ENCODE measurements at regions not wholly inside any gene's neighbourhood (a gene's known extent, or its start where the extent isn't known, plus 50 kb on each side); places are given as distances from the start of the nearest gene placed in this dataset.

GRCh38 chr4:3851881-3852280 is 85.7 kb downstream of the ADRA2C start:
- ChIA-PET POLR2A (no interaction called here), CTCF (interaction anchor here (0.8 kb wide), 1 partner anchor 10 kb away, joined by 3 read pairs; no protein-coding TSS in a partner anchor)
- peaks cover 0 to 63% (median 7%) of the 10 kb centered on the region in 5 experiments for H3K27me3 ChIP-seq (replicated peaks in 2 of 5; ENCODE audit: control insufficient read depth in 4 of 5, insufficient read depth in 5 of 5, low read length in 4 of 5)
- no peak overlapping the region for H3K4me3 ChIP-seq (ENCODE audit: control insufficient read depth in 1 of 7, extremely low read depth in 1 of 7, insufficient read depth in 4 of 7, low read depth in 2 of 7, low read length in 6 of 7)
- no peaks in the 10 kb centered on the region for H3K36me3 ChIP-seq (ENCODE audit: control insufficient read depth in 4 of 4, insufficient read depth in 4 of 4, low read length in 3 of 4)
- H3K27ac ChIP-seq (ENCODE audit: insufficient read depth in 1 of 2, low read depth in 1 of 2, low read length in 2 of 2, poor library complexity in 1 of 2, severe bottlenecking in 2 of 2) = no peak overlapping the region
- H3K4me1 ChIP-seq (ENCODE audit: control extremely low read depth in 1 of 4, control insufficient read depth in 4 of 4, insufficient read depth in 4 of 4, low read length in 3 of 4) = no peaks in the 10 kb centered on the region
- 77% methylated on average over 8 of the region's 10 CpGs for WGBS (ENCODE audit: insufficient coverage)
- H3K9me3 ChIP-seq (ENCODE audit: control extremely low read depth in 1 of 5, control insufficient read depth in 4 of 5, insufficient read depth in 2 of 5, low read depth in 1 of 5, low read length in 4 of 5) = peaks cover 0 to 20% (median 0%) of the 10 kb centered on the region in 5 experiments
- no peak for DNase-seq

DNA sequence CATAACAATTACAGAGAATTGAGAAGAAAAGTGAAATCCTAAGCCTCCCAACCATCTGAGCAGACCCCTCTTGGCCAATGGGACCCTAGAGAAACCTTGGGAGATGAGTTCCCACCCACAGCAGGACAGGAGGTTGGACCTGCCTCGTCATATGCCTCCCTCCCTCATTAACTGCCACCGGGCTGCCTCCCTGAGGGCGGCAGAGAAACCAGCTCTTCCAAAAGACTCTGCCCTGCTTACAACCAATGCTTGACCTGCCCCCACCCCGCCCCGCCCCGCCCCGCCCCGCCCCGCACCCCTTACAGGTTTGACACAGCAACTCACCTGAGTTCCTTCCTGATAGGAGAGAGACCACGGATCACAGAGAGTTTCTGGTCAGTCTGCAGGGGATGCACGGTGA is 86.1 kb downstream of the ADRA2C start:
- peaks cover 0 to 65% (median 7%) of the 10 kb centered on the region in 5 experiments for H3K27me3 ChIP-seq (replicated peaks in 2 of 5; ENCODE audit: control insufficient read depth in 4 of 5, insufficient read depth in 5 of 5, low read length in 4 of 5)
- DNase-seq = no peak
- peaks cover 0 to 20% (median 0%) of the 10 kb centered on the region in 5 experiments for H3K9me3 ChIP-seq (ENCODE audit: control extremely low read depth in 1 of 5, control insufficient read depth in 4 of 5, insufficient read depth in 2 of 5, low read depth in 1 of 5, low read length in 4 of 5)
- H3K36me3 ChIP-seq (ENCODE audit: control insufficient read depth in 4 of 4, insufficient read depth in 4 of 4, low read length in 3 of 4) = no peaks in the 10 kb centered on the region
- H3K4me3 ChIP-seq (ENCODE audit: control insufficient read depth in 1 of 7, extremely low read depth in 1 of 7, insufficient read depth in 4 of 7, low read depth in 2 of 7, low read length in 6 of 7) = no peak overlapping the region
- H3K4me1 ChIP-seq (ENCODE audit: control extremely low read depth in 1 of 4, control insufficient read depth in 4 of 4, insufficient read depth in 4 of 4, low read length in 3 of 4) = no peaks in the 10 kb centered on the region
- 83% methylated on average over 5 of the region's 11 CpGs for WGBS (ENCODE audit: insufficient coverage)
- POLR2A ChIA-PET = no interaction called here
- no peak overlapping the region for H3K27ac ChIP-seq (ENCODE audit: insufficient read depth in 1 of 2, low read depth in 1 of 2, low read length in 2 of 2, poor library complexity in 1 of 2, severe bottlenecking in 2 of 2)
- CTCF ChIA-PET = no interaction called here

DNA sequence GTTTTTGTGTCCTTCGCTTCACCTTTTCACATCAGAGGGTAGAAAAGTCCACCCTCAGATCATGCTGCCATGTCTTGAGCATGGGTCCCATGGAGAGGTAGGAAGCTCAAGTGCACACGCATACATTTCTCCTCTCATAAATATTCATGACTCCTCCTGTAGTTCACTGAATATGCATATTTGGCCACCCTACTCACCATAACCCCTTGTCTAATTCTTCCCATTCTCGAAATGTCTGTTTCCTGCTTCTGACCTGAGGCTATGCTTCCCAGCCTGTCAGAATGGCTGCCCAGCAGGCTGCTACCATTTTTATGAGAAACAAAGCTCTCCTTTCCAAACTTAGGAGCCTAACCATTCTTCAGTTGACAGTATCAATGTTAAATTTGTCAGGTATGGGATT is 86.5 kb downstream of the ADRA2C start:
- H3K4me1 ChIP-seq (ENCODE audit: control extremely low read depth in 1 of 4, control insufficient read depth in 4 of 4, insufficient read depth in 4 of 4, low read length in 3 of 4) = no peaks in the 10 kb centered on the region
- POLR2A ChIA-PET = no interaction called here
- H3K27me3 ChIP-seq (replicated peaks in 2 of 5; ENCODE audit: control insufficient read depth in 4 of 5, insufficient read depth in 5 of 5, low read length in 4 of 5) = peaks cover 0 to 65% (median 7%) of the 10 kb centered on the region in 5 experiments
- CTCF ChIA-PET = no interaction called here
- no peak for DNase-seq
- H3K9me3 ChIP-seq (ENCODE audit: control extremely low read depth in 1 of 5, control insufficient read depth in 4 of 5, insufficient read depth in 2 of 5, low read depth in 1 of 5, low read length in 4 of 5) = peaks cover 0 to 19% (median 0%) of the 10 kb centered on the region in 5 experiments
- 84% methylated on average over 3 of the region's 3 CpGs for WGBS (ENCODE audit: insufficient coverage)
- no peak overlapping the region for H3K27ac ChIP-seq (ENCODE audit: insufficient read depth in 1 of 2, low read depth in 1 of 2, low read length in 2 of 2, poor library complexity in 1 of 2, severe bottlenecking in 2 of 2)
- H3K36me3 ChIP-seq (ENCODE audit: control insufficient read depth in 4 of 4, insufficient read depth in 4 of 4, low read length in 3 of 4) = no peaks in the 10 kb centered on the region
- no peak overlapping the region for H3K4me3 ChIP-seq (ENCODE audit: control insufficient read depth in 1 of 7, extremely low read depth in 1 of 7, insufficient read depth in 4 of 7, low read depth in 2 of 7, low read length in 6 of 7)

GRCh38 chr4:3853388-3854035 is 87.3 kb downstream of the ADRA2C start:
- POLR2A ChIA-PET = no interaction called here
- Histone ChIP-seq H3K4me3 (ENCODE audit: control insufficient read depth in 1 of 7, extremely low read depth in 1 of 7, insufficient read depth in 4 of 7, low read depth in 2 of 7, low read length in 6 of 7) (no peak overlapping the region), H3K27ac (ENCODE audit: insufficient read depth in 1 of 2, low read depth in 1 of 2, low read length in 2 of 2, poor library complexity in 1 of 2, severe bottlenecking in 2 of 2) (no peak overlapping the region), H3K36me3 (ENCODE audit: control insufficient read depth in 4 of 4, insufficient read depth in 4 of 4, low read length in 3 of 4) (no peaks in the 10 kb centered on the region), H3K4me1 (ENCODE audit: control extremely low read depth in 1 of 4, control insufficient read depth in 4 of 4, insufficient read depth in 4 of 4, low read length in 3 of 4) (no peaks in the 10 kb centered on the region), H3K27me3 (replicated peaks in 2 of 5; ENCODE audit: control insufficient read depth in 4 of 5, insufficient read depth in 5 of 5, low read length in 4 of 5) (peaks cover 0 to 68% (median 7%) of the 10 kb centered on the region in 5 experiments), H3K9me3 (ENCODE audit: control extremely low read depth in 1 of 5, control insufficient read depth in 4 of 5, insufficient read depth in 2 of 5, low read depth in 1 of 5, low read length in 4 of 5) (peaks cover 0 to 11% (median 0%) of the 10 kb centered on the region in 5 experiments)
- no peak for DNase-seq
- CTCF ChIA-PET = no interaction called here
- WGBS (ENCODE audit: insufficient coverage) = 92% methylated on average over 9 of the region's 10 CpGs

- H3K9me3 ChIP-seq (ENCODE audit: control extremely low read depth in 1 of 5, control insufficient read depth in 4 of 5, insufficient read depth in 2 of 5, low read depth in 1 of 5, low read length in 4 of 5) = peaks cover 0 to 8% (median 0%) of the 10 kb centered on the region in 5 experiments
- ChIA-PET POLR2A (no interaction called here), CTCF (no interaction called here)
- H3K4me1 ChIP-seq (ENCODE audit: control extremely low read depth in 1 of 4, control insufficient read depth in 4 of 4, insufficient read depth in 4 of 4, low read length in 3 of 4) = no peaks in the 10 kb centered on the region
- H3K27me3 ChIP-seq (replicated peaks in 2 of 5; ENCODE audit: control insufficient read depth in 4 of 5, insufficient read depth in 5 of 5, low read length in 4 of 5) = peaks cover 0 to 79% (median 12%) of the 10 kb centered on the region in 5 experiments
- H3K36me3 ChIP-seq (ENCODE audit: control insufficient read depth in 4 of 4, insufficient read depth in 4 of 4, low read length in 3 of 4) = no peaks in the 10 kb centered on the region
- no peak overlapping the region for H3K4me3 ChIP-seq (ENCODE audit: control insufficient read depth in 1 of 7, extremely low read depth in 1 of 7, insufficient read depth in 4 of 7, low read depth in 2 of 7, low read length in 6 of 7)
- WGBS (ENCODE audit: insufficient coverage) = 60% methylated on average over 1 of the region's 8 CpGs
- no peak for DNase-seq
- no peak overlapping the region for H3K27ac ChIP-seq (ENCODE audit: insufficient read depth in 1 of 2, low read depth in 1 of 2, low read length in 2 of 2, poor library complexity in 1 of 2, severe bottlenecking in 2 of 2)
Observed at GRCh38 chr4:3854661-3855060, 88.5 kb downstream of the ADRA2C start.

DNA sequence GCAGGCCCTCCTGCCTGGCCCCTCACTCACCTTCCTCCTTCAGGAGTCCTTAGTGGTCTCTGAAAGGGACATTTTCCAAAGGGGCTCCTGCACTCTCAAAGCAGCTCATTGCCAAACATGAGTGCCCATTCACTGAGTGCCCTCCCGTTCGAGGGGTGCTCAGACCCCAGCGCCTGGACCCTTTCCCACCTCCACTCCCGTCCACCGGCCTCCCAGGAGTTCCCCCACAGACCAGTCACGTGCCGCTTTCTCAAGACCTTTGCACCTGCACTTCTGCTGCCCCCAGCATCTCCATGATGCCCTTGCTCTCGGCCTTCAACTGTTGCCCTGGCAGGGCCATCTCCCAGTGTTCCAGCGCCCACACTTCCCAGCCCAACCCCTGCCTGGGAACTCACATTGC is 89.5 kb downstream of the ADRA2C start:
- CTCF ChIA-PET = no interaction called here
- Histone ChIP-seq H3K4me3 (ENCODE audit: control insufficient read depth in 1 of 7, extremely low read depth in 1 of 7, insufficient read depth in 4 of 7, low read depth in 2 of 7, low read length in 6 of 7) (no peak overlapping the region), H3K27ac (ENCODE audit: insufficient read depth in 1 of 2, low read depth in 1 of 2, low read length in 2 of 2, poor library complexity in 1 of 2, severe bottlenecking in 2 of 2) (no peak overlapping the region), H3K9me3 (ENCODE audit: control extremely low read depth in 1 of 5, control insufficient read depth in 4 of 5, insufficient read depth in 2 of 5, low read depth in 1 of 5, low read length in 4 of 5) (peaks cover 0 to 2% (median 0%) of the 10 kb centered on the region in 5 experiments), H3K36me3 (ENCODE audit: control insufficient read depth in 4 of 4, insufficient read depth in 4 of 4, low read length in 3 of 4) (no peaks in the 10 kb centered on the region), H3K4me1 (ENCODE audit: control extremely low read depth in 1 of 4, control insufficient read depth in 4 of 4, insufficient read depth in 4 of 4, low read length in 3 of 4) (no peaks in the 10 kb centered on the region), H3K27me3 (replicated peaks in 2 of 5; ENCODE audit: control insufficient read depth in 4 of 5, insufficient read depth in 5 of 5, low read length in 4 of 5) (peaks cover 0 to 70% (median 12%) of the 10 kb centered on the region in 5 experiments)
- no peak for DNase-seq
- WGBS (ENCODE audit: insufficient coverage) = 89% methylated on average over 9 of the region's 9 CpGs
- POLR2A ChIA-PET = no interaction called here

DNA sequence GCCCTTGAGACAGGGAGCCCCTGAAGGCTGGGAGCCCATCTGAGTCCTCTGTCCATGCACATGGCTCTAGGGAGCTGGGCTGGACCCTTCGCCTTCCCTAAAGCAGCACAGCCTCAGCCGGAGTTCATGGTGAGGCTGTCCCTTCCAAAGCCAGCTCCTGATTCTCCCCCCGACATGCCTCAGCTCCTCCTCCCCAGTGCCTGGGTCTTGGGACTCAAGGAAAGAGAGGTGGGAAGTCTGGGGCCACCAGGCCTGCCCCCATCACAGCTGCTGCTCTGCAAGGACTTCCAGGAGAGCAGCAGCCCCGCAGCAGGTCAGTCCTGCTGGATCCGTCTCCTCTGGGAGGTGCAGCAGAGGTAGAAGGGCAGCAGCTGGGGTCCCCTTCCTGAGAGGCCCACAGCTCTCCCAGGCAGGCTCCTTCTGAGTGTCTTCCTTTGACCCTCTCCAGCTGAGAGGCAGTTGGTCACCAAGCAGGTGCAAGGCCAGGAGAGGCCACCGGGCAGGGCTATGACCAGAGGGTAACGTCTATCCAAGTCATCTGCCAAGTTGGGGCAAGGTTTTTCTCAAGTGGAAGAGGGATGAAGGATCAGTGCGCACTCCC is 90.5 kb downstream of the ADRA2C start:
- Histone ChIP-seq H3K27ac (ENCODE audit: insufficient read depth in 1 of 2, low read depth in 1 of 2, low read length in 2 of 2, poor library complexity in 1 of 2, severe bottlenecking in 2 of 2) (no peak overlapping the region), H3K4me3 (ENCODE audit: control insufficient read depth in 1 of 7, extremely low read depth in 1 of 7, insufficient read depth in 4 of 7, low read depth in 2 of 7, low read length in 6 of 7) (no peak overlapping the region), H3K9me3 (ENCODE audit: control extremely low read depth in 1 of 5, control insufficient read depth in 4 of 5, insufficient read depth in 2 of 5, low read depth in 1 of 5, low read length in 4 of 5) (no peaks in the 10 kb centered on the region), H3K4me1 (ENCODE audit: control extremely low read depth in 1 of 4, control insufficient read depth in 4 of 4, insufficient read depth in 4 of 4, low read length in 3 of 4) (no peaks in the 10 kb centered on the region), H3K36me3 (ENCODE audit: control insufficient read depth in 4 of 4, insufficient read depth in 4 of 4, low read length in 3 of 4) (no peaks in the 10 kb centered on the region), H3K27me3 (replicated peaks in 2 of 5; ENCODE audit: control insufficient read depth in 4 of 5, insufficient read depth in 5 of 5, low read length in 4 of 5) (peaks cover 0 to 73% (median 12%) of the 10 kb centered on the region in 5 experiments)
- ChIA-PET POLR2A (no interaction called here), CTCF (no interaction called here)
- DNase-seq = no peak
- WGBS (ENCODE audit: insufficient coverage) = 86% methylated on average over 4 of the region's 8 CpGs
